GM19463 (cell line): ENCODE measurements at regions not wholly inside any gene's neighbourhood (a gene's known extent, or its start where the extent isn't known, plus 50 kb on each side); places are given as distances from the start of the nearest gene placed in this dataset.
"Not testable (repeated sequence)": the region's sequence is repeated elsewhere in the genome, so short reads cannot be mapped to it uniquely, and the experiment has no call there.

Experiments used
- ATAC-seq: cut with Tn5 transposase; IDR thresholded peaks from one replicate; pipeline ENCODE4 v1.9.1; 2021; ENCODE audit warnings: mild to moderate bottlenecking, moderate library complexity; ENCODE audit not compliant: unreplicated experiment

GRCh38 chrX:98300536-98300935, 1416.8 kb downstream of the RPA4 start:
- not testable (repeated sequence) for ATAC-seq

- ATAC-seq, result no peak
Observed at GRCh38 chrX:98331407-98331806, 1447.7 kb downstream of the RPA4 start.

DNA sequence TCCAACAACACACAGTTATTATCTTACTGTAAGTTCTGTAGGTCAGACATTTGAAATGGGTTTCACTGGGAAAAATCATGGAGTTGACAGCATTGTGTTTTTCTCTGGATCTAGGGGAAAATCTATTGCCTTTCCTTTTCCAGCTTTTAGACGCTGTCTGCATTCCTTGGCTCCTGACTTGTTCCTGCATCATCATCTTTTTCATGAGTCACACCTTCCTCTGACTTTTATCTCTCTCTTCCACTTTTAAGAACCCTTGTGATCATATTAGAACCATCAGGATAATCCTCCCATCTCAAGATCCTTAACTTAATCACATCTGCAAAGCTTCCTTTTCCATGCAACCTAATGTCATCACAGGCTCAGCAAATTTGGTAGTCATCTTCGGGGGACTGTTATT, 1454.8 kb downstream of the RPA4 start:
- no peak for ATAC-seq

DNA sequence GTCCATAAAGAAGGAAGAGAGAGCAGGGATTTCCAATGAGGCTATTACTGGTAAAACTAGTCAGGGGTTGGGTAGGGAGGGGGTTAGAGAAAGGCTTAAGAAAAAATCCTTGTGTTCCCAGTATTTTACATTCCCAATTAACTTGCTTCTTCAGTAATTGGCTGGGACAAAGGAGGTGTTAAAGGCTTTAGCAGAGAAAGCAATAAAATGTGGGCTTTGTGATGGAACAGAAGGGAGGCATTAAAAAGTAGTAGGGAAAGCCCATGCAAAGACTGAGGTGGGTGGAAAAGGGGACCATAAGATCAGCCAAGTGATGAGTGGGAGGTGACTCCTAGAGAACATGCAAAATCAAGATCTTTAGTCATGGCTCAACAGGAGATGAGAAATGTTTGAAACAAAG, 1467.2 kb downstream of the RPA4 start:
- ATAC-seq, result no peak

GRCh38 chrX:98357146-98357545, 1473.4 kb downstream of the RPA4 start:
- ATAC-seq, result no peak

GRCh38 chrX:98362630-98363029, 1478.9 kb downstream of the RPA4 start:
- no peak for ATAC-seq

DNA sequence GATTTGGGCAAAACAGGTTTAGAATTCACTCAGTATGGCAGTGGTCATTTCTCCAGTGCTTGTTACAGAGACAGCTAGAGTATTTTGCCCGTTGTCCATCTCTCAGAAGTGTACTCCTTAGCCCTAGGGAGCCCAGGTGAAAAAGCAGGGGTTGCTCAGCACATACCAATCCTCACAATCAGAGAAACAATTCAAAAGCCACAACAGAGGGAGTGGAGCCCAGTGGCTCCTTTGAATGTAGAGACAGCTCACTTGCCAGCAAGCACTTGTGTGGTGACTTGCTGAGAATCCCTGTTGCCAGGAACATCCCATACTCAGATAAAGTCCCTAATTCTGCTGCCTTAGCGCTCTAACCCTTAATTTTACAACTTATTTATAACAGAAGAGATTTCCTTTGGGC, 1488.3 kb downstream of the RPA4 start:
- no peak for ATAC-seq

GRCh38 chrX:98379134-98379533, 1495.4 kb downstream of the RPA4 start:
- ATAC-seq, result no peak

GRCh38 chrX:98380106-98380505, 1496.4 kb downstream of the RPA4 start:
- no peak for ATAC-seq

DNA sequence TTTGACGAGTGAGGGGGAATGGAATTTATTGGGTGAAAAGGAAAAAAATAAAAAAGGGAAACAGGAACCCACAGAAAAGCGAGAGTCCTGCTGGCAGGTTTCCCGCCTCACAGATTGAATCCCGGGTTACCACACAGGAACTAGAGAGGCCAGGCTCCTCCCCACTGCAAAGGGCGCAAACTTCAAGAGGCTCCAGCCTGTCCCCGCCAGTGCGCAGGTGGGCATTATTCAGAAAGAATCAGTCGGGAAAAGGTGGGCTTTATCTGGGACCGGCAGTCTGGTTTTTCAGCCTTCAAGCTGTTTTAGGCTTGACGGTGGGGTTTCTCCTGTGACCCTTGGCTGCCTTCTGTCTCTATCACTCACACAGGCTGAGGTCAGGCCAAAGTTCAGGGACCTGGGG, 1496.8 kb downstream of the RPA4 start:
- ATAC-seq, result no peak

GRCh38 chrX:98398542-98398941, 1514.8 kb downstream of the RPA4 start:
- ATAC-seq, result no peak

- ATAC-seq, result no peak
Observed at GRCh38 chrX:98405376-98405775, 1521.7 kb downstream of the RPA4 start.

GRCh38 chrX:98407584-98407983, 1523.9 kb downstream of the RPA4 start:
- no peak for ATAC-seq

- ATAC-seq, result no peak
Observed at GRCh38 chrX:98409867-98410266, 1526.2 kb downstream of the RPA4 start.

DNA sequence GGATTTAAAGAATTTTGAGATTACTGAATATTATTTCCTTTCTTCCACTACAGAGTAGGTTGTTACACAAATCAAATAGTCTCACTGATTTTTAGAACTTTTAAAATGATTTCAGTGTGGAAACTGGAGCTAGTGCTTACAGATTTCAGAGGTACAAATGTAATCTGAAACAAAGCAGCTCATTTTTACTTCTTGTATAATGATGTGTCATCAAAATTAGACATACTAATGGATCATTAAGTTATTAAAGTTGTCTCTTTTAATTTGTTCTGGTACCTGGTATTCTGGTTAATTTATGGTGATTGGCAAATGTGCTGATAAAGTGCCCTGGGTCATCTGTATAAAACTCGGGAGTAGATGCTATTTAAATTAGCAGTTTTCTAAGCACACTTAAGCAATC, 1528.3 kb downstream of the RPA4 start:
- ATAC-seq, result no peak

DNA sequence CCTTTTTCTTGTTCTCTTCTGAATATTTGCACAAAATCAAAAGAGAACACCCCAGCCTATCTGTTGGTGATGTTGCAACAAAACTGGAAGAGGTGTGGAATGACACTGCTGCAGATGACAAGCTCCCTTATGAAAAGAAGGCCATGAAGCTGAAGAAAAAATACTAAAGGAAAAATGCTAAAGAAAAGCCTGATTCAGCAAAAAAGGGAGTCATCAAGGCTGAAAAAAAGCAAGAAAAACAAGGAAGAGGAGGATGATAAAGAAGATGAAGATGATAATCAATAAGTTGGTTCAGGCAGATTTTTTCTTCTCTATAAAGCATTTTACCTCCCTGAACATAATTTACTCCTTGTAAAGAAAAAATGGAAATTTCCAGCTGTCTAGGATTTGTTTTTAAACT, 1538.8 kb downstream of the RPA4 start:
- no peak for ATAC-seq

DNA sequence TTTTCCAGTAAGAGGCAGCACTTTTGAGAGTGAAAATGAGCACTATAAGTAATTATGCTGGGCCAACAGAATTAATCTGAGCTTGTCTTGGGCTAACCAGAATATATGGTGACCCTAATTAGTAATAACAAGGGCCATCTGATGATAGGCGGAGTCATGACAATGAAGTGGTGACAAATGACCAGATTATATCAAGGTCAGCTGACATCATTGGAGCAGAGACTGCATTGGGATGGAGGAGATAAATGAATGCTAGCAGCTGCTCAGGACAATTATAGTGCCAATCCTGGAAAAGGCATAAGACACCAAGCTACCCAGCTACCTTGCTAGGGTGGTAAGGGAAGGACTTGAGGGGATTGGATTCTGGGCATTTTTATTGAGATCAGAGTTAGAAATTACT, 1548.7 kb downstream of the RPA4 start:
- no peak for ATAC-seq

DNA sequence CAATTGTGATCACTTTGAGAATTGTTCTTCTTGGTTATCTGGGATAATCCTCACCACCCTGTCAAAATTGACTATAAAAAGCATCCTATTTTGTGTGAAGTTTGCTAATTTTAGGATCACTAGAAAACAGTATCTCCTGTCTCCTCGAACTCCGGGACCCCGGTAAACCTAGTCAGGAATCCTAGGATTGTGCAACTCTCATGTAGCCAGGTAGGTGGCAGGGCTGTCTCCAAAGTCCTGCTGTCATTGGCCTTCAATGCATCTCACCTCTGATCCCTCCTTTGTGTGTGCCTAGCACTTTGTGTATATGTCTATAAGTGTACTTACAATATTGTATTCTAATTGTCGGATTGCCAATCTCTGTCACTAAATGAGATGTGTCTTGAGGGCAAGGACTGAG, 1564.8 kb downstream of the RPA4 start:
- ATAC-seq, result no peak

DNA sequence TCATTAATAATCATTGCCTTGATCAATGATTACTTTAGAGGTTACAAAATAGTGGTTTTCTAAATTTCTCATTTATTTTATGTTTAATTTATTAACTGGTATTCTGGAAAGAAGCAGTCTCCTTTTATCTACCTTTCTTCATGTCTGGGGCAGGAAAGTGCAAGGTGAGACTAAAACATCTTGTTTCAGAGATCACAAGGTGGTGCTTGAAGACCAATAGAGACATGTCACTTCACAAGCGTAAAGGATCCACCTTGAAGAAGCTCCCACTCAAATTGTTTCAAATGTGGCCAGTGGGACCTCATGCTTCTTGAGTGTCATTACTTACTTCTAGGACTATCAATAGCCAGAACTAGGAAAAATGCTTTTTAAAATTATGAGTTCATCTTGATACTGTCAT, 1568.7 kb downstream of the RPA4 start:
- no peak for ATAC-seq

DNA sequence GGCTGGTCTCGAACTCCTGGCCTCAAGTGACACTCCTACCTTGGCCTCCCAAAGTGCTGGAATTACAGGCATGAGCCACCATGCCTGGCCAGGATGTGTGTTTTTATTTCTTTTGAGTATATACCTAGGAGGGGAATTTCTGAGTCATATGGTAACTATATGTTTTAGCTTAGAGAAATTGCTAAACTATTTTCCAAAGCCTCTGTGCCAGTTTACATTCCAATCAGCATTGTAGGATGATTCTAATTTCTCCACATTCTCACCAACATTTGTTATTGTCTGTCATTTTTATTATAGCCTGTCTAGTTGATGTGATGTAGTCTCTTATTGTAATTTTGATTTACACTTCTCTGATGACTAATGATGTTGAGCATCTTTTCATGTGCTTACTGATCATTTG, 1576.0 kb downstream of the RPA4 start:
- ATAC-seq, result no peak

DNA sequence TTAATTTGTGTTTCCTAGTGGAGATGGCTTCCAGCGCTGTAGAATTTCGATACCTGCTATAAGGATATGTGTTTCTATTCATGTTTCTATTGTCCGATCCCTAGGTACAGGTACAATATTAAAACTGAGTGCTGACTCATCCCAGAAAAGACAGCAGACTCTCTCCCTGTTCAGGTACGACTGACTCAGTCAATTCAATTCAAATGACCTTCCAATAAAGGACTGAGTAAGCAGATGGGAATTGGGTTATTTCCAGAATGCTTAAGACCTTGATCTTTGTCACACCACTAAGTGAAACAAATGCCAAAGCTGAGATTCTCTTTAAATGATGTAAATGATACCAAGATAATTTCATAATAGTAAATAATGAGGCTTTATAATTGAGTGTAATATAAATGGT, 1596.9 kb downstream of the RPA4 start:
- ATAC-seq, result no peak

DNA sequence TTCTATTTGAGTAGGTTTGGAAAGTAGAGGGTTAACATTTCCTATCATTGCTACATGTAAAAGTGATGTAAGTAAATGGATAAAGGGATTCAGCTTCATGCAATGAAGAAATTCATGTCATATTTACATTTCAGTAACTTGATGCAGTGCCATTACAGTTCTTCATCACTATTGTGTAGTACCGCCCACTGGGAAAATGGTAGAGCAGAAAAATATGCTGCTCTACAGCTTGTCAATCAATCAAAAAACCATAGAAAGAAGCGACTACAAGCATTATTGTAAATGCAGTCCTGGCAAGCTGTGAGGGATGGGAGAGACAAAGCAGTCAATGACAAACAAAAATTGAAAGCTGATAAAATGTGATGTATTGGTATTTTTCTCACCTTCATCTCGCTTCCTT, 1597.9 kb downstream of the RPA4 start:
- no peak for ATAC-seq

- ATAC-seq, result no peak
Observed at GRCh38 chrX:98490670-98491069, 1607.0 kb downstream of the RPA4 start.

GRCh38 chrX:98501426-98501825, 1617.7 kb downstream of the RPA4 start:
- no peak for ATAC-seq
